Spleen (tissue), 7 donors: ENCODE measurements at regions not wholly inside any gene's neighbourhood (a gene's known extent, or its start where the extent isn't known, plus 50 kb on each side); places are given as distances from the start of the nearest gene placed in this dataset.
"Not testable (repeated sequence)": the region's sequence is repeated elsewhere in the genome, so short reads cannot be mapped to it uniquely, and the experiment has no call there.

Experiments
- POLR2AphosphoS5 ChIP-seq, 3 donors: sonication (generic); formaldehyde crosslinking; IDR thresholded peaks; one replicate each; pipeline ENCODE4 v1.5.1; 2017; ENCODE audit warnings: antibody characterized with exemption in 3 of 3
- TF ChIP-seq, protein P1 (sequence below), 11 experiments: fragments of 200-600 bp in 7 of 11; fragments of 450-650 bp in 4 of 11; sonication (generic) in 4 of 11; IDR thresholded peaks in 8 of 11; conservative IDR thresholded peaks in 3 of 11; 1 replicate in 7 of 11; 2 replicates in 4 of 11; pipeline versions ENCODE4 v1.4.0 to v1.8.0; 2016 to 2021; ENCODE audit warnings: antibody characterized with exemption in 11 of 11, inconsistent platforms in 4 of 11, mild to moderate bottlenecking in 1 of 11
- donor health status: DM: no; HTN: no; CAD: no; lungs with moderate emphysema.
- donor health status: DM: no; HTN: no; CAD: no.
- donor health status: DM: no; HTN: no; CAD: no.

DNA sequence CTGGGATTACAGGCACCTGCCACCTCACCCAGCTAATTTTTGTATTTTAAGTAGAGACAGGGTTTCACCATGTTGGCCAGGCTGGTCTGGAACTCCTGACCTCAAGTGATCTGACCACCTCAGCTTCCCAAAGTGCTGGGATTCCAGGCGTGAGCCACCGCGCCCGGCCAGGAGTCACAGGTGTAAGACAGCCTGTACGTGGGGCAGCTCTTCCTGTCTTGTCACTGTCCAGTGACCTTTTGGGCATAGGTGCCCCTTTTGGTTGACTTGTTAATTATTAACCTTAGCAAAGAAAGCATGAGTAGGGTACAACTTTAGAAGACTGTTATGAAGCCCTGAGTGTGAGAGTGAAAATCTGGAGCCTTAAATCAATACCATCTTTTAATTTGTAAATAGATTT, 703.7 kb upstream of the SOX11 start:
- TF ChIP-seq, protein P1, sequence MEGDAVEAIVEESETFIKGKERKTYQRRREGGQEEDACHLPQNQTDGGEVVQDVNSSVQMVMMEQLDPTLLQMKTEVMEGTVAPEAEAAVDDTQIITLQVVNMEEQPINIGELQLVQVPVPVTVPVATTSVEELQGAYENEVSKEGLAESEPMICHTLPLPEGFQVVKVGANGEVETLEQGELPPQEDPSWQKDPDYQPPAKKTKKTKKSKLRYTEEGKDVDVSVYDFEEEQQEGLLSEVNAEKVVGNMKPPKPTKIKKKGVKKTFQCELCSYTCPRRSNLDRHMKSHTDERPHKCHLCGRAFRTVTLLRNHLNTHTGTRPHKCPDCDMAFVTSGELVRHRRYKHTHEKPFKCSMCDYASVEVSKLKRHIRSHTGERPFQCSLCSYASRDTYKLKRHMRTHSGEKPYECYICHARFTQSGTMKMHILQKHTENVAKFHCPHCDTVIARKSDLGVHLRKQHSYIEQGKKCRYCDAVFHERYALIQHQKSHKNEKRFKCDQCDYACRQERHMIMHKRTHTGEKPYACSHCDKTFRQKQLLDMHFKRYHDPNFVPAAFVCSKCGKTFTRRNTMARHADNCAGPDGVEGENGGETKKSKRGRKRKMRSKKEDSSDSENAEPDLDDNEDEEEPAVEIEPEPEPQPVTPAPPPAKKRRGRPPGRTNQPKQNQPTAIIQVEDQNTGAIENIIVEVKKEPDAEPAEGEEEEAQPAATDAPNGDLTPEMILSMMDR (IDR thresholded peaks at IDR 0.05 in 8 of 11, conservative IDR thresholded peaks at IDR 0.05 in 3 of 11): not testable (repeated sequence)
- TF ChIP-seq POLR2AphosphoS5 (IDR thresholded peaks at IDR 0.05): not testable (repeated sequence)
